ENCODE measurements at regions not wholly inside any gene's neighbourhood (a gene's known extent, or its start where the extent isn't known, plus 50 kb on each side); places are given as distances from the start of the nearest gene placed in this dataset.

DNA sequence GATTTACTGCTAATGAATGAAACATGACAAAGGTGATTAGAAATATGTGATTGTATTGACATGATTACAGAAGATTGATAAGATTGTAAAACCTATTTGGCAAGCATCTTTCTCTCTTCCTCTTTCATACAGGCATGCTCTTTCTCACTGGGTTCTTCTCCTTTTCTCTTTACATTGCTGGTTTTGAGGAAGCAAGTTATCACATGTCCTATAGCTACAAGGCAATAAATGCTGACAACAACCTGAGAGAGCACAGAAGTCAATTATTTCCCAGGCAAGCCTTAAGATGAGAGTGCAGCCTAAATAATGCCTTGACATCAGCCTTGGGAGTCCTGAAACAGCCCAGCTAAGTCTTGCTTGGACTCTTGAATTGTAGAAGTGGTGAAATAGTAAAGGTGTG is 875.0 kb downstream of the SLITRK1 start:
- no peaks in the 10 kb centered on the region; the same call in 2 of the 3 replicates for H3K9me3 ChIP-seq (replicated peaks; ENCODE audit: control insufficient read depth, insufficient read depth, low read length)
- H2AFZ ChIP-seq (ENCODE audit: control insufficient read depth, low read depth, low read length) = no peak overlapping the region
- TF ChIP-seq, protein P1, sequence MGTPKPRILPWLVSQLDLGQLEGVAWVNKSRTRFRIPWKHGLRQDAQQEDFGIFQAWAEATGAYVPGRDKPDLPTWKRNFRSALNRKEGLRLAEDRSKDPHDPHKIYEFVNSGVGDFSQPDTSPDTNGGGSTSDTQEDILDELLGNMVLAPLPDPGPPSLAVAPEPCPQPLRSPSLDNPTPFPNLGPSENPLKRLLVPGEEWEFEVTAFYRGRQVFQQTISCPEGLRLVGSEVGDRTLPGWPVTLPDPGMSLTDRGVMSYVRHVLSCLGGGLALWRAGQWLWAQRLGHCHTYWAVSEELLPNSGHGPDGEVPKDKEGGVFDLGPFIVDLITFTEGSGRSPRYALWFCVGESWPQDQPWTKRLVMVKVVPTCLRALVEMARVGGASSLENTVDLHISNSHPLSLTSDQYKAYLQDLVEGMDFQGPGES (IDR thresholded peaks at IDR 0.05) = no peak
- no peak for TF ChIP-seq TCF3 (IDR thresholded peaks at IDR 0.05; ENCODE audit: borderline replicate concordance, insufficient read depth, low read depth, low read length)
- H3K27me3 ChIP-seq (replicated peaks in 1 of 2; ENCODE audit: control insufficient read depth in 2 of 2, insufficient read depth in 2 of 2, low read length in 1 of 2) = no peaks in the 10 kb centered on the region
- ATAC-seq (no peak), DNase-seq (ENCODE audit: low read depth, low spot score) (no peak), FAIRE-seq (no peak)
- CTCF ChIA-PET = no interaction called here
- H3K4me3 ChIP-seq = no peak overlapping the region
- intact Hi-C loops (cut with micrococcal nuclease; ENCODE audit: unreplicated experiment) = no loop called here
- BruUV-seq (replicated peaks) = no TSS peak
- no peak overlapping the region for H3K27ac ChIP-seq (ENCODE audit: control insufficient read depth, insufficient read depth)
- in situ Hi-C loops (cut with MboI) = no loop called here
- H4K20me1 ChIP-seq (ENCODE audit: control insufficient read depth, insufficient read depth) = no peaks in the 10 kb centered on the region
- SMC1A ChIA-PET (ENCODE audit: uncharacterized antibody, unreplicated experiment) = no interaction called here
- no peaks in the 10 kb centered on the region for H3K4me1 ChIP-seq (ENCODE audit: control insufficient read depth, insufficient read depth, low read length)
- no peaks in the 10 kb centered on the region for H3K36me3 ChIP-seq (ENCODE audit: control insufficient read depth in 2 of 2, insufficient read depth in 2 of 2, low read length in 1 of 2)
- no peak overlapping the region for H3K9ac ChIP-seq (ENCODE audit: control insufficient read depth, insufficient read depth, low read length)
- RAD21 ChIA-PET (ENCODE audit: unreplicated experiment) = no interaction called here
- POLR2A ChIA-PET = no interaction called here
- no peak overlapping the region for H3K4me2 ChIP-seq (ENCODE audit: control insufficient read depth, insufficient read depth)
- no peaks in the 10 kb centered on the region for H3K79me2 ChIP-seq (ENCODE audit: control insufficient read depth, insufficient read depth, low read length)

DNA sequence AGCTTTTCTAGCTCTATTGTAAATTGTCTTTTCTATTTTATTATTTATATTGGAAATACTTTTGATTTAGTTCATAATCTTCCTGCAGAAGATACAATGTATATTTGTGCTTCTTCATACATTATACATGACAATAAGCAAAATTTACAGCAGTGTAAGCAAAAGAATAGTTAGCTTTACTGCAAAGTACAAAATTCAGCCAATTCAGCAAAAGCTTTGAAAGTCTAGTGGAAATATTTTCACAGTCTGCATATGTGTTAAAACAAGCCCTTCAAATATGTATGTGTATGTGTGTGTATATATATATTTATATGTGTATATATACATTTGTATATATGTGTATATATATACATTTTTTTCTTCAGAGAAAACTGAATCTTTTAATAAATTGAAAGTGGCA is 879.1 kb downstream of the SLITRK1 start:
- Histone ChIP-seq H3K4me3 (no peak overlapping the region), H3K9ac (ENCODE audit: control insufficient read depth, insufficient read depth, low read length) (no peak overlapping the region), H3K79me2 (ENCODE audit: control insufficient read depth, insufficient read depth, low read length) (no peaks in the 10 kb centered on the region), H3K4me1 (ENCODE audit: control insufficient read depth, insufficient read depth, low read length) (no peaks in the 10 kb centered on the region), H3K4me2 (ENCODE audit: control insufficient read depth, insufficient read depth) (no peak overlapping the region), H3K27ac (ENCODE audit: control insufficient read depth, insufficient read depth) (no peak overlapping the region), H3K9me3 (replicated peaks; ENCODE audit: control insufficient read depth, insufficient read depth, low read length) (no peaks in the 10 kb centered on the region; the same call in 2 of the 3 replicates), H3K27me3 (replicated peaks in 1 of 2; ENCODE audit: control insufficient read depth in 2 of 2, insufficient read depth in 2 of 2, low read length in 1 of 2) (no peaks in the 10 kb centered on the region), H2AFZ (ENCODE audit: control insufficient read depth, low read depth, low read length) (no peak overlapping the region), H4K20me1 (ENCODE audit: control insufficient read depth, insufficient read depth) (no peaks in the 10 kb centered on the region), H3K36me3 (ENCODE audit: control insufficient read depth in 2 of 2, insufficient read depth in 2 of 2, low read length in 1 of 2) (no peaks in the 10 kb centered on the region)
- ATAC-seq = no peak
- no peak for DNase-seq (ENCODE audit: low read depth, low spot score)
- intact Hi-C loops (cut with micrococcal nuclease; ENCODE audit: unreplicated experiment) = no loop called here
- no peak for FAIRE-seq
- no TSS peak for BruUV-seq (replicated peaks)
- ChIA-PET RAD21 (ENCODE audit: unreplicated experiment) (no interaction called here), SMC1A (ENCODE audit: uncharacterized antibody, unreplicated experiment) (interaction anchor here (1.0 kb wide), 1 partner anchor 225 kb away, joined by 3 read pairs; no protein-coding TSS in a partner anchor), CTCF (interaction anchor here (1.6 kb wide), 1 partner anchor 9 kb away, joined by 4 read pairs; no protein-coding TSS in a partner anchor), POLR2A (no interaction called here)
- in situ Hi-C loops (cut with MboI) = no loop called here
- TF ChIP-seq RFX5 (IDR thresholded peaks at IDR 0.05; ENCODE audit: low read depth, low read length) = no peak
- TF ChIP-seq, protein P2, sequence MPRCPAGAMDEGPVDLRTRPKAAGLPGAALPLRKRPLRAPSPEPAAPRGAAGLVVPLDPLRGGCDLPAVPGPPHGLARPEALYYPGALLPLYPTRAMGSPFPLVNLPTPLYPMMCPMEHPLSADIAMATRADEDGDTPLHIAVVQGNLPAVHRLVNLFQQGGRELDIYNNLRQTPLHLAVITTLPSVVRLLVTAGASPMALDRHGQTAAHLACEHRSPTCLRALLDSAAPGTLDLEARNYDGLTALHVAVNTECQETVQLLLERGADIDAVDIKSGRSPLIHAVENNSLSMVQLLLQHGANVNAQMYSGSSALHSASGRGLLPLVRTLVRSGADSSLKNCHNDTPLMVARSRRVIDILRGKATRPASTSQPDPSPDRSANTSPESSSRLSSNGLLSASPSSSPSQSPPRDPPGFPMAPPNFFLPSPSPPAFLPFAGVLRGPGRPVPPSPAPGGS (IDR thresholded peaks at IDR 0.05; ENCODE audit: borderline replicate concordance, insufficient read depth, low read depth, low read length, poor library complexity, severe bottlenecking) = no peak
- TF ChIP-seq YBX1 (IDR thresholded peaks at IDR 0.05) = no peak
- TF ChIP-seq, protein P3, sequence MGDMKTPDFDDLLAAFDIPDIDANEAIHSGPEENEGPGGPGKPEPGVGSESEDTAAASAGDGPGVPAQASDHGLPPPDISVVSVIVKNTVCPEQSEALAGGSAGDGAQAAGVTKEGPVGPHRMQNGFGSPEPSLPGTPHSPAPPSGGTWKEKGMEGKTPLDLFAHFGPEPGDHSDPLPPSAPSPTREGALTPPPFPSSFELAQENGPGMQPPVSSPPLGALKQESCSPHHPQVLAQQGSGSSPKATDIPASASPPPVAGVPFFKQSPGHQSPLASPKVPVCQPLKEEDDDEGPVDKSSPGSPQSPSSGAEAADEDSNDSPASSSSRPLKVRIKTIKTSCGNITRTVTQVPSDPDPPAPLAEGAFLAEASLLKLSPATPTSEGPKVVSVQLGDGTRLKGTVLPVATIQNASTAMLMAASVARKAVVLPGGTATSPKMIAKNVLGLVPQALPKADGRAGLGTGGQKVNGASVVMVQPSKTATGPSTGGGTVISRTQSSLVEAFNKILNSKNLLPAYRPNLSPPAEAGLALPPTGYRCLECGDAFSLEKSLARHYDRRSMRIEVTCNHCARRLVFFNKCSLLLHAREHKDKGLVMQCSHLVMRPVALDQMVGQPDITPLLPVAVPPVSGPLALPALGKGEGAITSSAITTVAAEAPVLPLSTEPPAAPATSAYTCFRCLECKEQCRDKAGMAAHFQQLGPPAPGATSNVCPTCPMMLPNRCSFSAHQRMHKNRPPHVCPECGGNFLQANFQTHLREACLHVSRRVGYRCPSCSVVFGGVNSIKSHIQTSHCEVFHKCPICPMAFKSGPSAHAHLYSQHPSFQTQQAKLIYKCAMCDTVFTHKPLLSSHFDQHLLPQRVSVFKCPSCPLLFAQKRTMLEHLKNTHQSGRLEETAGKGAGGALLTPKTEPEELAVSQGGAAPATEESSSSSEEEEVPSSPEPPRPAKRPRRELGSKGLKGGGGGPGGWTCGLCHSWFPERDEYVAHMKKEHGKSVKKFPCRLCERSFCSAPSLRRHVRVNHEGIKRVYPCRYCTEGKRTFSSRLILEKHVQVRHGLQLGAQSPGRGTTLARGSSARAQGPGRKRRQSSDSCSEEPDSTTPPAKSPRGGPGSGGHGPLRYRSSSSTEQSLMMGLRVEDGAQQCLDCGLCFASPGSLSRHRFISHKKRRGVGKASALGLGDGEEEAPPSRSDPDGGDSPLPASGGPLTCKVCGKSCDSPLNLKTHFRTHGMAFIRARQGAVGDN (IDR thresholded peaks at IDR 0.05) = no peak
- no peak for TF ChIP-seq PAX8 (IDR thresholded peaks at IDR 0.05)

All from GM12878 (cell line).